K562 (cell line): ENCODE measurements at regions not wholly inside any gene's neighbourhood (a gene's known extent, or its start where the extent isn't known, plus 50 kb on each side); places are given as distances from the start of the nearest gene placed in this dataset.
A peak's percentile ranks its signal among the peaks of the same experiment; 100 is the strongest.

Source experiments
- ATAC-seq: fragments of 200-7000 bp; cut with Tn5 transposase; 3 replicates; pipeline ENCODE4 v1.9.1; 2020; ENCODE audit warnings: moderate library complexity
- BruUV-seq: library from RNA; stranded (reverse); fragments of 400-500 nt; replicated peaks from 2 replicates; lab custom pipeline; 2021; lab: Mats Ljungman, UMichigan
- CTCF ChIA-PET: fragments of 300-600 bp; formaldehyde crosslinking; extraction: SDS; loops from one replicate; lab custom pipeline; 2021; ENCODE audit warnings: low intra/inter-chr PET ratio; lab: Yijun Ruan, JAX
- POLR2A ChIA-PET: fragments of 300-600, 350-650 bp; sonication (Branson Sonifier 250); formaldehyde crosslinking; extraction: SDS; loops from one replicate; lab custom pipeline; 2021; ENCODE audit warnings: antibody characterized with exemption, inconsistent platforms; lab: Yijun Ruan, JAX
- DNase-seq, 4 experiments: peaks; one replicate each; pipeline versions ENCODE4 v3.0.0 to v3.0.0-alpha.2; 2011 to 2018; ENCODE audit warnings: low spot score in 3 of 4, mixed read lengths in 3 of 4; ENCODE audit errors: extremely low read depth in 1 of 4
- FAIRE-seq: peaks from 2 replicates; lab custom pipeline; 2011; peaks lifted over from hg19 to GRCh38; lab: Jason Lieb, UNC
- H2AFZ ChIP-seq: 2 replicates; pipeline ENCODE4 v1.6.0; 2011; ENCODE audit warnings: low read depth, low read length, control low read depth, inconsistent platforms
- H3K27ac ChIP-seq: fragments of 200-600 bp; 3 replicates; pipeline ENCODE4 v1.8.0; 2011; ENCODE audit warnings: low read depth, mild to moderate bottlenecking, control low read depth, inconsistent platforms, low read length, moderate library complexity, mixed read lengths; ENCODE audit errors: extremely low read depth
- H3K27me3 ChIP-seq, 2 experiments: fragments of 300-600 bp in 1 of 2; 2 replicates in 1 of 2; 3 replicates in 1 of 2; pipeline versions ENCODE4 v1.6.0 to v1.8.0; 2011; ENCODE audit warnings: inconsistent platforms in 2 of 2, low read length in 2 of 2, mild to moderate bottlenecking in 1 of 2, mixed read lengths in 1 of 2, moderate library complexity in 1 of 2; ENCODE audit not compliant: control insufficient read depth in 2 of 2, insufficient read depth in 2 of 2
- H3K36me3 ChIP-seq: fragments of 300-600 bp; 3 replicates; pipeline ENCODE4 v1.8.0; 2011; ENCODE audit warnings: mild to moderate bottlenecking, low read length, inconsistent platforms; ENCODE audit not compliant: control insufficient read depth, insufficient read depth
- H3K4me1 ChIP-seq, 2 experiments: fragments of 200-600 bp in 1 of 2; replicated peaks in 1 of 2; 2 replicates in 1 of 2; 3 replicates in 1 of 2; pipeline versions ENCODE4 v1.5.1 to v1.8.0; 2011; ENCODE audit warnings: inconsistent platforms in 2 of 2, low read length in 2 of 2, mild to moderate bottlenecking in 1 of 2, mixed read lengths in 1 of 2, moderate library complexity in 1 of 2; ENCODE audit not compliant: control insufficient read depth in 2 of 2, insufficient read depth in 2 of 2
- H3K4me2 ChIP-seq: 2 replicates; pipeline ENCODE4 v1.6.1; 2011; ENCODE audit warnings: low read length, control low read depth, inconsistent platforms, mixed read lengths; ENCODE audit not compliant: insufficient read depth
- H3K4me3 ChIP-seq: fragments of 200-600 bp; sonication (generic), shearing (Covaris generic); 2 replicates; pipeline ENCODE4 v1.5.1; 2016; ENCODE audit warnings: control low read depth, inconsistent platforms
- H3K79me2 ChIP-seq: fragments of 200-600 bp; 3 replicates; pipeline ENCODE4 v1.8.0; 2011; ENCODE audit warnings: low read length, inconsistent platforms; ENCODE audit not compliant: control insufficient read depth, insufficient read depth
- H3K9ac ChIP-seq, 2 experiments: 2 replicates each; pipeline versions ENCODE4 v1.6.0 to v1.6.1; 2011; ENCODE audit warnings: low read depth in 2 of 2, low read length in 2 of 2, control low read depth in 1 of 2, inconsistent platforms in 1 of 2, mild to moderate bottlenecking in 1 of 2, mixed read lengths in 1 of 2; ENCODE audit not compliant: insufficient read depth in 1 of 2
- H3K9me1 ChIP-seq: one replicate; pipeline ENCODE4 v1.6.0; 2011; ENCODE audit warnings: inconsistent platforms, mild to moderate bottlenecking, low read length, moderate library complexity; ENCODE audit not compliant: control insufficient read depth, insufficient read depth
- H3K9me3 ChIP-seq: replicated peaks from 2 replicates; pipeline ENCODE4 v1.5.1; 2011; ENCODE audit warnings: low read depth, low read length, inconsistent platforms; ENCODE audit not compliant: control insufficient read depth, insufficient read depth
- H4K20me1 ChIP-seq: replicated peaks from 2 replicates; pipeline ENCODE4 v1.6.1; 2011; ENCODE audit warnings: low read length, inconsistent platforms, mixed read lengths; ENCODE audit not compliant: control insufficient read depth, insufficient read depth
- KDM1A ChIP-seq, 2 experiments: fragments of 450-650 bp; IDR thresholded peaks; 2 replicates each; pipeline ENCODE4 v1.6.1; 2016; ENCODE audit warnings: mild to moderate bottlenecking in 2 of 2
- RBM25 ChIP-seq: fragments of 200-400 bp; formaldehyde crosslinking; IDR thresholded peaks from 2 replicates; pipeline ENCODE4 v1.6.1; 2018; ENCODE audit warnings: low read length, low read depth, moderate library complexity; ENCODE audit not compliant: severe bottlenecking
- TARDBP ChIP-seq: fragments of 450-650 bp; IDR thresholded peaks from 2 replicates; pipeline ENCODE4 v1.6.1; 2016
- ZNF121 ChIP-seq: sonication (generic); formaldehyde crosslinking; conservative IDR thresholded peaks from 2 replicates; pipeline ENCODE4 v1.8.0; 2022; ENCODE audit warnings: missing genetic modification reagents
- in situ Hi-C: fragments of 300-500 bp; cut with MboI; formaldehyde crosslinking; loops from 4 replicates; pipeline ENCODE4 v1.15.0; 2018; ENCODE audit warnings: inconsistent platforms, mixed read lengths
- intact Hi-C: fragments of 100-400 bp; cut with micrococcal nuclease; formaldehyde crosslinking; loops from 2 replicates; pipeline ENCODE4 v1.14.2; 2022
- TF ChIP-seq, protein P1 (sequence below): sonication (generic); formaldehyde crosslinking; IDR thresholded peaks from 2 replicates; pipeline ENCODE4 v1.8.0; 2022; ENCODE audit warnings: missing genetic modification reagents, mild to moderate bottlenecking, moderate library complexity, borderline replicate concordance
- TF ChIP-seq, protein P2 (sequence below): sonication (generic); formaldehyde crosslinking; IDR thresholded peaks from 2 replicates; pipeline ENCODE4 v1.8.0; 2022; ENCODE audit warnings: mild to moderate bottlenecking, missing genetic modification reagents
- TF ChIP-seq, protein P3 (sequence below): fragments of 150-350 bp; conservative IDR thresholded peaks from 2 replicates; pipeline ENCODE4 v1.6.1; 2014; ENCODE audit warnings: low read length

DNA sequence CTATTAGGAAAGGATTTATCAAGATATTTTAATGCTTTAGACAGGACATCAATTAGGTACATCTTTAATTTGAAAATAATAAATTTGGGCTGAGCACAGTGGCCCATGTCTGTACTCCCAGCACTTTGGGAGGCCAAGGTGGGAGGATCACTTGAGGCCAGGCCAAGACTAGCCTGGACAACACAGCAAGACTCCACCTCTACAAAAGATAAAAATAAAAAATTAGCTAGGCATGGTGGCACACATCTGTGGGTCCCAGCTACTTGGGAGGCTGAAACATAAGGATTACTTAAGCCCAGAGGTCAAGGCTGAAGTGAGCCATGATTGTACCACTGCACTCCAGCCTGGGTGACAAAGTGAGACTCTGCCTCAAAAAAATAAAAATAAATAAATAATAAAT is 59.6 kb upstream of the IRF2 start:
- no peaks in the 10 kb centered on the region for H3K36me3 ChIP-seq
- no peaks in the 10 kb centered on the region for H3K9me3 ChIP-seq
- peaks cover 17% of the 10 kb centered on the region for H3K79me2 ChIP-seq
- no peaks in the 10 kb centered on the region for H3K9me1 ChIP-seq
- ChIA-PET CTCF (no interaction called here), POLR2A (interaction anchor here (0.7 kb wide), 1 partner anchor 58 kb away, joined by 3 read pairs; no protein-coding TSS in a partner anchor)
- H3K9ac ChIP-seq = no peak overlapping the region
- H4K20me1 ChIP-seq = no peaks in the 10 kb centered on the region
- peaks cover 4 to 21% of the 10 kb centered on the region in 2 experiments for H3K4me1 ChIP-seq
- intact Hi-C loops = no loop called here
- H3K27me3 ChIP-seq = no peaks in the 10 kb centered on the region
- no peak overlapping the region for H3K4me2 ChIP-seq
- H2AFZ ChIP-seq = no peak overlapping the region
- DNase-seq (no peak), ATAC-seq (no peak), FAIRE-seq (no peak)
- no TSS peak for BruUV-seq
- no peak overlapping the region; the same call in 2 of the 3 replicates for H3K27ac ChIP-seq
- TF ChIP-seq, protein P1, sequence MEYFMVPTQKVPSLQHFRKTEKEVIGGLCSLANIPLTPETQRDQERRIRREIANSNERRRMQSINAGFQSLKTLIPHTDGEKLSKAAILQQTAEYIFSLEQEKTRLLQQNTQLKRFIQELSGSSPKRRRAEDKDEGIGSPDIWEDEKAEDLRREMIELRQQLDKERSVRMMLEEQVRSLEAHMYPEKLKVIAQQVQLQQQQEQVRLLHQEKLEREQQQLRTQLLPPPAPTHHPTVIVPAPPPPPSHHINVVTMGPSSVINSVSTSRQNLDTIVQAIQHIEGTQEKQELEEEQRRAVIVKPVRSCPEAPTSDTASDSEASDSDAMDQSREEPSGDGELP (CRISPR knock-in tag) = no peak
- peak; percentile 83 for TF ChIP-seq ZNF121 (CRISPR knock-in tag)
- TF ChIP-seq KDM1A (IDR thresholded peaks at IDR 0.05) = peak in 1 of 2 experiments; percentile 28; a peak in 1 of 4 replicates
- TF ChIP-seq, protein P2, sequence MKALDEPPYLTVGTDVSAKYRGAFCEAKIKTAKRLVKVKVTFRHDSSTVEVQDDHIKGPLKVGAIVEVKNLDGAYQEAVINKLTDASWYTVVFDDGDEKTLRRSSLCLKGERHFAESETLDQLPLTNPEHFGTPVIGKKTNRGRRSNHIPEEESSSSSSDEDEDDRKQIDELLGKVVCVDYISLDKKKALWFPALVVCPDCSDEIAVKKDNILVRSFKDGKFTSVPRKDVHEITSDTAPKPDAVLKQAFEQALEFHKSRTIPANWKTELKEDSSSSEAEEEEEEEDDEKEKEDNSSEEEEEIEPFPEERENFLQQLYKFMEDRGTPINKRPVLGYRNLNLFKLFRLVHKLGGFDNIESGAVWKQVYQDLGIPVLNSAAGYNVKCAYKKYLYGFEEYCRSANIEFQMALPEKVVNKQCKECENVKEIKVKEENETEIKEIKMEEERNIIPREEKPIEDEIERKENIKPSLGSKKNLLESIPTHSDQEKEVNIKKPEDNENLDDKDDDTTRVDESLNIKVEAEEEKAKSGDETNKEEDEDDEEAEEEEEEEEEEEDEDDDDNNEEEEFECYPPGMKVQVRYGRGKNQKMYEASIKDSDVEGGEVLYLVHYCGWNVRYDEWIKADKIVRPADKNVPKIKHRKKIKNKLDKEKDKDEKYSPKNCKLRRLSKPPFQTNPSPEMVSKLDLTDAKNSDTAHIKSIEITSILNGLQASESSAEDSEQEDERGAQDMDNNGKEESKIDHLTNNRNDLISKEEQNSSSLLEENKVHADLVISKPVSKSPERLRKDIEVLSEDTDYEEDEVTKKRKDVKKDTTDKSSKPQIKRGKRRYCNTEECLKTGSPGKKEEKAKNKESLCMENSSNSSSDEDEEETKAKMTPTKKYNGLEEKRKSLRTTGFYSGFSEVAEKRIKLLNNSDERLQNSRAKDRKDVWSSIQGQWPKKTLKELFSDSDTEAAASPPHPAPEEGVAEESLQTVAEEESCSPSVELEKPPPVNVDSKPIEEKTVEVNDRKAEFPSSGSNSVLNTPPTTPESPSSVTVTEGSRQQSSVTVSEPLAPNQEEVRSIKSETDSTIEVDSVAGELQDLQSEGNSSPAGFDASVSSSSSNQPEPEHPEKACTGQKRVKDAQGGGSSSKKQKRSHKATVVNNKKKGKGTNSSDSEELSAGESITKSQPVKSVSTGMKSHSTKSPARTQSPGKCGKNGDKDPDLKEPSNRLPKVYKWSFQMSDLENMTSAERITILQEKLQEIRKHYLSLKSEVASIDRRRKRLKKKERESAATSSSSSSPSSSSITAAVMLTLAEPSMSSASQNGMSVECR = no peak
- no peak for TF ChIP-seq TARDBP
- TF ChIP-seq RBM25 = peak; percentile 35
- TF ChIP-seq, protein P3, sequence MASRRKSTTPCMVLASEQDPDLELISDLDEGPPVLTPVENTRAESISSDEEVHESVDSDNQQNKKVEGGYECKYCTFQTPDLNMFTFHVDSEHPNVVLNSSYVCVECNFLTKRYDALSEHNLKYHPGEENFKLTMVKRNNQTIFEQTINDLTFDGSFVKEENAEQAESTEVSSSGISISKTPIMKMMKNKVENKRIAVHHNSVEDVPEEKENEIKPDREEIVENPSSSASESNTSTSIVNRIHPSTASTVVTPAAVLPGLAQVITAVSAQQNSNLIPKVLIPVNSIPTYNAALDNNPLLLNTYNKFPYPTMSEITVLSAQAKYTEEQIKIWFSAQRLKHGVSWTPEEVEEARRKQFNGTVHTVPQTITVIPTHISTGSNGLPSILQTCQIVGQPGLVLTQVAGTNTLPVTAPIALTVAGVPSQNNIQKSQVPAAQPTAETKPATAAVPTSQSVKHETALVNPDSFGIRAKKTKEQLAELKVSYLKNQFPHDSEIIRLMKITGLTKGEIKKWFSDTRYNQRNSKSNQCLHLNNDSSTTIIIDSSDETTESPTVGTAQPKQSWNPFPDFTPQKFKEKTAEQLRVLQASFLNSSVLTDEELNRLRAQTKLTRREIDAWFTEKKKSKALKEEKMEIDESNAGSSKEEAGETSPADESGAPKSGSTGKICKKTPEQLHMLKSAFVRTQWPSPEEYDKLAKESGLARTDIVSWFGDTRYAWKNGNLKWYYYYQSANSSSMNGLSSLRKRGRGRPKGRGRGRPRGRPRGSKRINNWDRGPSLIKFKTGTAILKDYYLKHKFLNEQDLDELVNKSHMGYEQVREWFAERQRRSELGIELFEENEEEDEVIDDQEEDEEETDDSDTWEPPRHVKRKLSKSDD = no peak
- no peak overlapping the region for H3K4me3 ChIP-seq
- in situ Hi-C loops = no loop called here
